Testis (tissue), 2 donors: ENCODE measurements at regions not wholly inside any gene's neighbourhood (a gene's known extent, or its start where the extent isn't known, plus 50 kb on each side); places are given as distances from the start of the nearest gene placed in this dataset.

Experiments used
- CTCF ChIP-seq, 3 experiments: fragments of 450-650 bp in 2 of 3; fragments of 200-600 bp in 1 of 3; sonication (generic) in 1 of 3; IDR thresholded peaks; one replicate each; pipeline ENCODE4 v1.5.1; 2016 to 2019; ENCODE audit warnings: antibody characterized with exemption in 3 of 3, mild to moderate bottlenecking in 2 of 3, moderate library complexity in 1 of 3
- POLR2A ChIP-seq: fragments of 450-650 bp; IDR thresholded peaks from one replicate; pipeline ENCODE4 v1.6.1; 2017; ENCODE audit warnings: antibody characterized with exemption, mild to moderate bottlenecking, moderate library complexity

GRCh38 chr12:91818227-91819131 is 327.2 kb downstream of the BTG1 start:
- TF ChIP-seq CTCF (IDR thresholded peaks at IDR 0.05): no peak
- TF ChIP-seq POLR2A: no peak
